GM10266 (cell line): ENCODE measurements at regions not wholly inside any gene's neighbourhood (a gene's known extent, or its start where the extent isn't known, plus 50 kb on each side); places are given as distances from the start of the nearest gene placed in this dataset.

Experiments used
- DNase-seq: peaks from one replicate; pipeline ENCODE4 v3.0.0; 2012; ENCODE audit errors: extremely low spot score
- TF ChIP-seq, protein P1 (sequence below): IDR thresholded peaks from 2 replicates; pipeline ENCODE4 v1.5.1; 2012; ENCODE audit warnings: mild to moderate bottlenecking, low read depth; ENCODE audit not compliant: control insufficient read depth, insufficient read depth; ENCODE audit errors: missing control alignments

DNA sequence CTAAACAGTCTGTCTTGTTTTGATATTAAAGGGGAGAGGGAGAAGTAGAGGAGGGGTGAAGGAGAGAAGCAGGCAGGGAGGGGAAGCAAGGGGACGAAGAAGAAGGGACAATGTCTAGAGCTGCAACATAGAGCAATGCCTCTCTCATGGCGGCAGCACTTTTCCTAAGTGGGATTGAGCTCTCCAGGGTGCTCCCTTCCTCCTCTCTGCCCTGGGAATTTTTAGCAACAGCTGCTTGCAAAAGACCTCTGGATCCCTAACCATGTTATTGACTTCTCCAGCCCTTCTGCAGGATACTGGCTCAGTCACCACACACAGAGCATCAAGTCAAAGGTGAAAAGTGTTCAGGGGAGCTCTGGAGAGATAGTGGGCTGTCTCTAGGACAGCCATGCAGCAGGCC, 734.9 kb downstream of the EPHA4 start:
- no peak for DNase-seq
- TF ChIP-seq, protein P1, sequence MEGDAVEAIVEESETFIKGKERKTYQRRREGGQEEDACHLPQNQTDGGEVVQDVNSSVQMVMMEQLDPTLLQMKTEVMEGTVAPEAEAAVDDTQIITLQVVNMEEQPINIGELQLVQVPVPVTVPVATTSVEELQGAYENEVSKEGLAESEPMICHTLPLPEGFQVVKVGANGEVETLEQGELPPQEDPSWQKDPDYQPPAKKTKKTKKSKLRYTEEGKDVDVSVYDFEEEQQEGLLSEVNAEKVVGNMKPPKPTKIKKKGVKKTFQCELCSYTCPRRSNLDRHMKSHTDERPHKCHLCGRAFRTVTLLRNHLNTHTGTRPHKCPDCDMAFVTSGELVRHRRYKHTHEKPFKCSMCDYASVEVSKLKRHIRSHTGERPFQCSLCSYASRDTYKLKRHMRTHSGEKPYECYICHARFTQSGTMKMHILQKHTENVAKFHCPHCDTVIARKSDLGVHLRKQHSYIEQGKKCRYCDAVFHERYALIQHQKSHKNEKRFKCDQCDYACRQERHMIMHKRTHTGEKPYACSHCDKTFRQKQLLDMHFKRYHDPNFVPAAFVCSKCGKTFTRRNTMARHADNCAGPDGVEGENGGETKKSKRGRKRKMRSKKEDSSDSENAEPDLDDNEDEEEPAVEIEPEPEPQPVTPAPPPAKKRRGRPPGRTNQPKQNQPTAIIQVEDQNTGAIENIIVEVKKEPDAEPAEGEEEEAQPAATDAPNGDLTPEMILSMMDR: no peak

DNA sequence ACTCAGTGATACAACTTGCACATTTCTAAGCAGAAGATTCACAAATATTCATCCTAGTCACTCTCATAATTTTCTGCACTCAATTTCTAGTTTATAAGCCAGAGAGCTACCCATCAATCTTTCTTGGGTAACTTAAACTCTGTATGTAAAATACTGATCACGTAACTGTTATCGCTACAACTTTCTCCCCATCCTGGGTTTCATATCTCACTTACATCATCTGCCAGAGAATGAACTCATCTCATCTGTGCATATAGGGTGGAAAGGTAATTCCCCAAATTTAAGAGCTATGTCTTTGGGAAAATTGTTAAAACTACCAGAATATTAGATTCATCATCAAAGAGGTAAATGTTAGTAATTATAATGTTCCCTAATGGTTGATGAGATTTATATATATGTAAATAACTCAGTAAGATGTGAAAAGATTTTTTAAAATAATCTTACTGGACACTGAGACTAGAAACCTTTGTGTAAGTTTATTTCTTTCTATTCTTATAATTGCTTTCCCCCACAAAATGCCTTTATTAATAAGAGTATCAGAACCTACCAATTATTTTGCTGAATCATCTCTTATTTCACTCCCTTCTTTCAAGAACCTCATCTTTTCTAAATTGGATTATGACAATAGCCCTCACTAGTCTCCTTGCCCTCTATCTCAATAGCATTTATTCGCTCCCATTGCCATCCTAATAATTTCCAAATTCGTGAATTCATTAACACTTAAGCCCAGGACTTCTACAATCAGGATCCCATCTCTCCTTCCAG, 729.0 kb downstream of the EPHA4 start:
- DNase-seq: no peak
- TF ChIP-seq, protein P1: no peak

DNA sequence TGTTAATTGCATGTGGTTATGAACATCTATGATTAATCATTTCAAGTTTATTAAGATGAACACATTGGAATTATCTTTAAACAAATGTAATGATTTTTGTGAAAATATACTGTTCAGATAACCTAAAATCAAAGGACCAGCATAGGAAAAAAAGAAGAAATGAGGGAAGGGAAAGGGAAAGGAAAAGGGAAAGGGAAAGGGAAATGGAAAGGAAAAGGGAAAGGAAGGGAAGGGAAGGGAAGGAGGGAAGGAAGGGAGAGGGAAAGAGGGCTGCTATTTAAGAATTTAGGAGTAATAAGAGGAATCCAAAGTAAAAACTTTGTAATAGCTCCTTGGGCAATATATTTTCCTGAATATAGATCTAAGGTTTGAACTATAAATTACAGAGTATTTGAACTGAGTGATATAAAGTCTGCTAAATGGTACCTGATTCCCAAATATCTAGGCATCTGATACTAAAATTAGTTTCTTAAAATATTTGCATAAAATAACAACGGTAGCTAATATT, 726.3 kb downstream of the EPHA4 start:
- TF ChIP-seq, protein P1: no peak
- DNase-seq: no peak

DNA sequence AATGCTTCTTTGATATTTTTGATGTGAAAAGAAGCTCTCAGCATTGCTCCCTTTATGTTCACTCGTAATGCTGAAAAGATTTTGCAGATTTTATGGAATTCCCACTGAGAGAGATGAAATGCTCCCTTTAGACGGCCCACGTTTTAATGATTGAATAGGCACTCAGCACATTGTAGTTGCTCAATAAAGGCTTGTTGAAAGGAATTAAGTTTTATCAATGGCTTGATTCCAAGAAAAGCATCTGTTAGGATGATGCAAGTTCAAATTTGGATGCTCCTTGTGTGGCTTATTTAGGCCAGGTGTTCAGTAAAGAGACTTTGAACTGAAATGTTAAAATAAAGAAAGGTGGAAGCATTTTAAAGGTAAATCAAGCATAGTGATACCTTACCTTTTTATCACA, 725.1 kb downstream of the EPHA4 start:
- no peak for DNase-seq
- TF ChIP-seq, protein P1: no peak

DNA sequence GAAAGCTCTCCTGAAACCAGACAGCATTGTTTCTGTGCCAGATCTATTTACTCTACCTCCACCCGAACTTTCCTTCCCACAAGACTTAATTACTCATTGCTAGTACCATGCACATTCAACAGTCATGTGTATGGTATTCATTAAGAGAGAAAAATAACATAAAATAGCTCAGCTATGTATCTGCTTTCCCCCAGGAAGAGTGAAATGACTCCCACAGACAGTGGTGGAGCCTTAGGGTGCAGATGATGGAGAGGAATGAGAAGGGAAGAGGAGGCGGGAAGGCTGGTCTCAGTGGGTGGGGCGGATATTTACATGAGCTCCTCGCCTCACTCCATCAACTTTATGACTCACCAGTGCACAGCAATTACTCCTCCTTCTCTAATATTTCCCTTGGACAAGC, 724.5 kb downstream of the EPHA4 start:
- TF ChIP-seq, protein P1: no peak
- DNase-seq: no peak

DNA sequence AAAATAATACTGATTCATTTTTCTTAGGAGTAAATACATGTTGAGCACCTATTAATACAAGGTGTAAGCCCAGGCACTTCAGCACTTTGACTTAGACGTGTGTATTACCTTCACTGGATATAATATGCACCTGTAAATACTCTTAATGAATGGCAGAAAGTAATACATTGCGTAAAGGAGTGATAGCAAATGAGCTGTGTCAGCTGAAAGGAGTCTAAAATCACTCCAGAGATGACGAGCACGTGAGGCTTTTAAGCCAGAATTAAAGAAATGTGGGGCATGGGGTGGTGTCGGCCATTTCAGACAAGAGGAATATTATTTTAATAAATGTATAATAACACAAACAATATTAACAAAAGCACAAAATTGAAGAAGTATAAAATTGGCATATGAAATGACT, 722.7 kb downstream of the EPHA4 start:
- no peak for DNase-seq
- TF ChIP-seq, protein P1: no peak

DNA sequence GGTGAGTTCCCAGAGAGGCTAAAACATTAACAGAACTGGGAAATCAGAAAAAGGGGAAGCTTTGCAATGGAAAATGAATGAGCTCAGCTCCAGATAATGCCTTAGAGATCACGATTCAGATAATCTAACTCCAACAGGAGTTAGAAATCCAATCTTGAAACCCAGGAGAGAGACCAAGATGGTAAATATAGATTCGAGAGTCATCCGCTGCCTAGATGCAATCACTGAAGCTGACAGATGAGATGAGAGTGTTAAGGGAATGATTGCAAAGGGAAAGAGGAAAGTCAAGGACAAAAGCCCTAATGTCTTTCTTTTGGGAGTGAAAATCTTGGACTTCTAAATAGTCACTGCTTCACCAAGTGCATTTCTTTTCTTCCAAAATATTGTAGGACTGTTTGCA, 722.0 kb downstream of the EPHA4 start:
- TF ChIP-seq, protein P1: no peak
- DNase-seq: no peak
